OCI-LY3 (cell line): ENCODE measurements at regions not wholly inside any gene's neighbourhood (a gene's known extent, or its start where the extent isn't known, plus 50 kb on each side); places are given as distances from the start of the nearest gene placed in this dataset.

Source experiments
- H2AFZ ChIP-seq: fragments of 200-600, 300-600 bp; shearing (Covaris generic); 2 replicates; pipeline ENCODE4 v1.6.0; 2014; ENCODE audit warnings: antibody characterized with exemption, low read depth, low read length
- H3K27ac ChIP-seq: fragments of 200-600, 300-600 bp; sonication (generic); 2 replicates; pipeline ENCODE4 v1.5.1; 2014; ENCODE audit warnings: mild to moderate bottlenecking, low read length, moderate library complexity, mixed read lengths
- H3K27me3 ChIP-seq: fragments of 200-600, 300-600 bp; sonication (generic); 2 replicates; pipeline ENCODE4 v1.6.1; 2014; ENCODE audit warnings: low read depth, low read length, mixed read lengths
- H3K36me3 ChIP-seq: fragments of 200-600, 300-600 bp; sonication (generic); replicated peaks from 2 replicates; pipeline ENCODE3; 2014; ENCODE audit warnings: low read depth, low read length, mixed read lengths
- H3K4me1 ChIP-seq: fragments of 300-600, 200-600 bp; sonication (generic); 2 replicates; pipeline ENCODE4 v1.6.1; 2014; ENCODE audit warnings: low read length, mixed read lengths
- H3K4me2 ChIP-seq: fragments of 200-600, 300-600 bp; sonication (generic); 2 replicates; pipeline ENCODE4 v1.6.1; 2014; ENCODE audit warnings: low read length, mixed read lengths
- H3K4me3 ChIP-seq: fragments of 300-600, 200-600 bp; sonication (generic); 2 replicates; pipeline ENCODE4 v1.5.1; 2014; ENCODE audit warnings: antibody characterized with exemption, mild to moderate bottlenecking, low read length, moderate library complexity
- H3K79me2 ChIP-seq: fragments of 300-600, 200-600 bp; shearing (Covaris generic); 2 replicates; pipeline ENCODE4 v1.6.1; 2014; ENCODE audit warnings: mild to moderate bottlenecking, low read length, mixed read lengths
- H3K9ac ChIP-seq: fragments of 300-600, 200-600 bp; shearing (Covaris generic); 2 replicates; pipeline ENCODE4 v1.6.0; 2014; ENCODE audit warnings: mild to moderate bottlenecking, low read length, moderate library complexity
- H3K9me3 ChIP-seq: fragments of 200-600, 300-600 bp; shearing (Covaris generic); 2 replicates; pipeline ENCODE4 v1.6.1; 2014; ENCODE audit warnings: low read length, mixed read lengths; ENCODE audit not compliant: insufficient read depth
- H4K20me1 ChIP-seq: fragments of 200-600, 300-600 bp; sonication (generic); 2 replicates; pipeline ENCODE4 v1.6.1; 2016; ENCODE audit warnings: low read length, mixed read lengths; ENCODE audit not compliant: insufficient read depth
- EZH2phosphoT487 ChIP-seq: fragments of 200-600 bp; shearing (Covaris generic); IDR thresholded peaks from 2 replicates; pipeline ENCODE4 v1.6.1; 2018; ENCODE audit warnings: antibody characterized with exemption, mixed run types, low read depth
- TF ChIP-seq, protein P1 (sequence below): fragments of 200-600, 300-600 bp; sonication (generic); IDR thresholded peaks from 2 replicates; pipeline ENCODE4 v1.5.1; 2014; ENCODE audit warnings: antibody characterized with exemption, low read length, low read depth

DNA sequence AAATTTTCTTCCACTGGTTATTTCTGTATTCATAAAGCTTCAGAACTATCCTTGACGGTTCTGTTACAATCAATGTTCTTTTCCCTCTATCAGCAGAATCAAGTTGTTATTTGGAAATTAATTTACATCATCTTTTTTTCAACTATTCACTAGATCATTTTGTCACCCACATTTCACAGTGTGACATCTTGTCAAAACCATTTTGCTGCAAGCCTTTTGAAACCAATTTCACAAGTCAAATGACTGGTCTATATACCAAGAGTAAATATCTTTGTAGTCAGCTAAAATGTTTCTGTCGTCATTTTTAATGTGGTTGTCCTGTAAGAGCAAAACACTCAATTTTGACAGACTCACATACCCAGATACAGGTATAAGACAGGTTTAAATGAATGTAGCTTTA, 984.3 kb upstream of the TYRP1 start:
- Histone ChIP-seq H3K4me2 (no peak overlapping the region), H3K4me3 (no peak overlapping the region)
- TF ChIP-seq, protein P1, sequence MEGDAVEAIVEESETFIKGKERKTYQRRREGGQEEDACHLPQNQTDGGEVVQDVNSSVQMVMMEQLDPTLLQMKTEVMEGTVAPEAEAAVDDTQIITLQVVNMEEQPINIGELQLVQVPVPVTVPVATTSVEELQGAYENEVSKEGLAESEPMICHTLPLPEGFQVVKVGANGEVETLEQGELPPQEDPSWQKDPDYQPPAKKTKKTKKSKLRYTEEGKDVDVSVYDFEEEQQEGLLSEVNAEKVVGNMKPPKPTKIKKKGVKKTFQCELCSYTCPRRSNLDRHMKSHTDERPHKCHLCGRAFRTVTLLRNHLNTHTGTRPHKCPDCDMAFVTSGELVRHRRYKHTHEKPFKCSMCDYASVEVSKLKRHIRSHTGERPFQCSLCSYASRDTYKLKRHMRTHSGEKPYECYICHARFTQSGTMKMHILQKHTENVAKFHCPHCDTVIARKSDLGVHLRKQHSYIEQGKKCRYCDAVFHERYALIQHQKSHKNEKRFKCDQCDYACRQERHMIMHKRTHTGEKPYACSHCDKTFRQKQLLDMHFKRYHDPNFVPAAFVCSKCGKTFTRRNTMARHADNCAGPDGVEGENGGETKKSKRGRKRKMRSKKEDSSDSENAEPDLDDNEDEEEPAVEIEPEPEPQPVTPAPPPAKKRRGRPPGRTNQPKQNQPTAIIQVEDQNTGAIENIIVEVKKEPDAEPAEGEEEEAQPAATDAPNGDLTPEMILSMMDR = no peak
- TF ChIP-seq EZH2phosphoT487 = no peak

GRCh38 chr9:11709567-11709966, 983.6 kb upstream of the TYRP1 start:
- TF ChIP-seq, protein P1 = no peak
- no peak for TF ChIP-seq EZH2phosphoT487
- Histone ChIP-seq H3K27ac (no peak overlapping the region), H3K4me2 (no peak overlapping the region), H3K9ac (no peak overlapping the region), H3K4me3 (no peak overlapping the region), H3K36me3 (no peaks in the 10 kb centered on the region), H3K27me3 (no peaks in the 10 kb centered on the region), H3K9me3 (no peaks in the 10 kb centered on the region), H3K4me1 (no peaks in the 10 kb centered on the region), H2AFZ (no peak overlapping the region), H4K20me1 (no peaks in the 10 kb centered on the region), H3K79me2 (no peaks in the 10 kb centered on the region)

More for the DNA sequence above, 984.3 kb upstream of the TYRP1 start:
- no peaks in the 10 kb centered on the region for H4K20me1 ChIP-seq
- no peak overlapping the region for H3K9ac ChIP-seq
- no peaks in the 10 kb centered on the region for H3K79me2 ChIP-seq
- no peaks in the 10 kb centered on the region for H3K27me3 ChIP-seq
- H3K36me3 ChIP-seq = no peaks in the 10 kb centered on the region
- no peak overlapping the region for H3K27ac ChIP-seq
- H3K4me1 ChIP-seq = no peaks in the 10 kb centered on the region
- no peaks in the 10 kb centered on the region for H3K9me3 ChIP-seq
- H2AFZ ChIP-seq = no peak overlapping the region

GRCh38 chr9:11713077-11713476, 980.1 kb upstream of the TYRP1 start:
- Histone ChIP-seq H3K36me3 (no peaks in the 10 kb centered on the region), H3K4me1 (no peaks in the 10 kb centered on the region), H3K9ac (no peak overlapping the region), H3K27ac (no peak overlapping the region), H4K20me1 (no peaks in the 10 kb centered on the region), H3K79me2 (no peaks in the 10 kb centered on the region), H2AFZ (no peak overlapping the region), H3K4me3 (no peak overlapping the region), H3K9me3 (no peaks in the 10 kb centered on the region), H3K4me2 (no peak overlapping the region), H3K27me3 (no peaks in the 10 kb centered on the region)
- TF ChIP-seq, protein P1 = no peak
- no peak for TF ChIP-seq EZH2phosphoT487

DNA sequence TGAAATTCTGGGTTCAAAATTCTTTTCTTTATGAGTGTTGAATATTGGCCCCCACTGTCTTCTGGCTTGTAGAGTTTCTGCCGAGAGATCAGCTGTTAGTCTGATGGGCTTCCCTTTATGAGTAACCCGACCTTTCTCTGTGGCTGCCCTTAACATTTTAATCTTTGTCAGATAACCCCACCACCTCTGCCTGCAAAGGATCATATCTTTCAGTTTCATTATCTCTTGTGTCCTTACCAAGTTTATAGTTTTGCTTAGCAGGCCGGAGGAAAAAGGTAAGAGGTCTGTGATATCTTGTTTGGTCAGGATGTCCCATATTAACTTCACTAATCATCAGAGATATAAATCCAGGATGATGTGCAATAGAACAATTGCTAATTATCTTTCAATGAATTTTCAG, 970.2 kb upstream of the TYRP1 start:
- H3K27ac ChIP-seq = no peak overlapping the region
- H3K9me3 ChIP-seq = no peaks in the 10 kb centered on the region
- H3K79me2 ChIP-seq = no peaks in the 10 kb centered on the region
- H3K9ac ChIP-seq = no peak overlapping the region
- no peaks in the 10 kb centered on the region for H4K20me1 ChIP-seq
- no peak overlapping the region for H3K4me2 ChIP-seq
- H3K27me3 ChIP-seq = no peaks in the 10 kb centered on the region
- no peaks in the 10 kb centered on the region for H3K4me1 ChIP-seq
- no peak overlapping the region for H3K4me3 ChIP-seq
- H3K36me3 ChIP-seq = no peaks in the 10 kb centered on the region
- no peak overlapping the region for H2AFZ ChIP-seq
- TF ChIP-seq, protein P1 = no peak
- TF ChIP-seq EZH2phosphoT487 = no peak
